BLaER1 (cell line): ENCODE measurements at regions not wholly inside any gene's neighbourhood (a gene's known extent, or its start where the extent isn't known, plus 50 kb on each side); places are given as distances from the start of the nearest gene placed in this dataset.

Experiments used
- H3K27ac ChIP-seq: shearing (Covaris generic); formaldehyde crosslinking; 2 replicates; pipeline ENCODE4 v1.8.1; 2022
- H3K27me3 ChIP-seq: shearing (Covaris generic); formaldehyde crosslinking; 2 replicates; pipeline ENCODE4 v1.8.1; 2022
- H3K36me3 ChIP-seq: shearing (Covaris generic); formaldehyde crosslinking; 2 replicates; pipeline ENCODE4 v1.8.1; 2022
- H3K4me1 ChIP-seq: shearing (Covaris generic); formaldehyde crosslinking; 2 replicates; pipeline ENCODE4 v1.8.1; 2022
- H3K4me2 ChIP-seq: shearing (Covaris generic); formaldehyde crosslinking; 2 replicates; pipeline ENCODE4 v1.8.1; 2022
- H3K4me3 ChIP-seq: shearing (Covaris generic); formaldehyde crosslinking; 2 replicates; pipeline ENCODE4 v1.8.1; 2022
- H3K9ac ChIP-seq: shearing (Covaris generic); formaldehyde crosslinking; 2 replicates; pipeline ENCODE4 v1.8.1; 2022
- H3K9me3 ChIP-seq: shearing (Covaris generic); formaldehyde crosslinking; 2 replicates; pipeline ENCODE4 v1.8.1; 2022
- H4K20me1 ChIP-seq: shearing (Covaris generic); formaldehyde crosslinking; 2 replicates; pipeline ENCODE4 v1.8.1; 2022
- Cebpa-rat ChIP-seq: shearing (Covaris generic); IDR thresholded peaks from 2 replicates; pipeline ENCODE4 v1.8.1; 2022

GRCh38 chr1:219372916-219373615 lies 199.4 kb downstream of the LYPLAL1 start:
- Histone ChIP-seq H3K27me3 (no peaks in the 10 kb centered on the region), H4K20me1 (no peaks in the 10 kb centered on the region), H3K4me1 (no peaks in the 10 kb centered on the region), H3K4me2 (no peak overlapping the region), H3K9ac (no peak overlapping the region), H3K4me3 (no peak overlapping the region), H3K27ac (no peak overlapping the region), H3K36me3 (no peaks in the 10 kb centered on the region), H3K9me3 (no peaks in the 10 kb centered on the region)
- no peak for TF ChIP-seq Cebpa-rat

- Histone ChIP-seq H3K4me2 (no peak overlapping the region), H3K27me3 (no peaks in the 10 kb centered on the region), H3K9me3 (no peaks in the 10 kb centered on the region), H3K4me3 (no peak overlapping the region), H3K36me3 (no peaks in the 10 kb centered on the region), H3K4me1 (no peaks in the 10 kb centered on the region), H3K9ac (no peak overlapping the region), H3K27ac (no peak overlapping the region), H4K20me1 (no peaks in the 10 kb centered on the region)
- no peak for TF ChIP-seq Cebpa-rat
Measured at GRCh38 chr1:219371471-219371870, 197.8 kb downstream of the LYPLAL1 start.

GRCh38 chr1:219367496-219367895 lies 193.8 kb downstream of the LYPLAL1 start:
- no peaks in the 10 kb centered on the region for H3K9me3 ChIP-seq
- no peaks in the 10 kb centered on the region for H4K20me1 ChIP-seq
- no peak for TF ChIP-seq Cebpa-rat
- H3K4me2 ChIP-seq = no peak overlapping the region
- peaks cover 7% of the 10 kb centered on the region for H3K4me1 ChIP-seq
- no peaks in the 10 kb centered on the region for H3K27me3 ChIP-seq
- H3K4me3 ChIP-seq = no peak overlapping the region
- no peak overlapping the region for H3K9ac ChIP-seq
- no peaks in the 10 kb centered on the region for H3K36me3 ChIP-seq
- no peak overlapping the region for H3K27ac ChIP-seq

GRCh38 chr1:219365451-219365850 lies 191.8 kb downstream of the LYPLAL1 start:
- Histone ChIP-seq H3K4me2 (no peak overlapping the region), H3K4me1 (peaks cover 9% of the 10 kb centered on the region), H3K27me3 (no peaks in the 10 kb centered on the region), H3K4me3 (no peak overlapping the region), H3K9me3 (no peaks in the 10 kb centered on the region), H4K20me1 (no peaks in the 10 kb centered on the region), H3K9ac (no peak overlapping the region), H3K36me3 (no peaks in the 10 kb centered on the region), H3K27ac (no peak overlapping the region)
- no peak for TF ChIP-seq Cebpa-rat

- H4K20me1 ChIP-seq = no peaks in the 10 kb centered on the region
- no peak overlapping the region for H3K4me3 ChIP-seq
- H3K36me3 ChIP-seq = no peaks in the 10 kb centered on the region
- peaks cover 9% of the 10 kb centered on the region for H3K4me1 ChIP-seq
- H3K4me2 ChIP-seq = peak overlapping the region; percentile 36
- no peak for TF ChIP-seq Cebpa-rat
- H3K9ac ChIP-seq = no peak overlapping the region
- no peaks in the 10 kb centered on the region for H3K27me3 ChIP-seq
- H3K9me3 ChIP-seq = no peaks in the 10 kb centered on the region
- H3K27ac ChIP-seq = no peak overlapping the region
Measured at GRCh38 chr1:219362702-219363101, 189.0 kb downstream of the LYPLAL1 start.

- Histone ChIP-seq H3K4me1 (peaks cover 9% of the 10 kb centered on the region), H3K4me3 (no peak overlapping the region), H3K27me3 (no peaks in the 10 kb centered on the region), H3K36me3 (no peaks in the 10 kb centered on the region), H3K9me3 (no peaks in the 10 kb centered on the region), H3K4me2 (no peak overlapping the region), H4K20me1 (no peaks in the 10 kb centered on the region), H3K27ac (no peak overlapping the region), H3K9ac (no peak overlapping the region)
- no peak for TF ChIP-seq Cebpa-rat
Measured at GRCh38 chr1:219359126-219359525, 185.4 kb downstream of the LYPLAL1 start.

- TF ChIP-seq Cebpa-rat = no peak
- H3K4me1 ChIP-seq = peaks cover 8% of the 10 kb centered on the region
- H3K4me2 ChIP-seq = no peak overlapping the region
- H4K20me1 ChIP-seq = no peaks in the 10 kb centered on the region
- H3K27ac ChIP-seq = no peak overlapping the region
- H3K9me3 ChIP-seq = no peaks in the 10 kb centered on the region
- H3K4me3 ChIP-seq = no peak overlapping the region
- no peak overlapping the region for H3K9ac ChIP-seq
- H3K36me3 ChIP-seq = no peaks in the 10 kb centered on the region
- H3K27me3 ChIP-seq = no peaks in the 10 kb centered on the region
Measured at GRCh38 chr1:219358080-219358479, 184.4 kb downstream of the LYPLAL1 start.

- Histone ChIP-seq H3K4me2 (no peak overlapping the region), H4K20me1 (no peaks in the 10 kb centered on the region), H3K4me3 (no peak overlapping the region), H3K36me3 (no peaks in the 10 kb centered on the region), H3K27me3 (no peaks in the 10 kb centered on the region), H3K27ac (no peak overlapping the region), H3K9ac (no peak overlapping the region), H3K9me3 (no peaks in the 10 kb centered on the region), H3K4me1 (no peaks in the 10 kb centered on the region)
- no peak for TF ChIP-seq Cebpa-rat
Measured at GRCh38 chr1:219354962-219355361, 181.3 kb downstream of the LYPLAL1 start.

- Histone ChIP-seq H3K27me3 (no peaks in the 10 kb centered on the region), H3K27ac (no peak overlapping the region), H3K4me1 (no peaks in the 10 kb centered on the region), H3K9me3 (no peaks in the 10 kb centered on the region; the same call in 1 of the 2 replicates), H3K9ac (no peak overlapping the region), H3K4me3 (no peak overlapping the region), H3K4me2 (no peak overlapping the region), H4K20me1 (no peaks in the 10 kb centered on the region), H3K36me3 (no peaks in the 10 kb centered on the region)
- no peak for TF ChIP-seq Cebpa-rat
Measured at GRCh38 chr1:219352961-219353651, 179.4 kb downstream of the LYPLAL1 start.

GRCh38 chr1:219350172-219350931 lies 176.7 kb downstream of the LYPLAL1 start:
- TF ChIP-seq Cebpa-rat = no peak
- Histone ChIP-seq H3K4me2 (no peak overlapping the region), H3K27ac (no peak overlapping the region), H3K9ac (no peak overlapping the region), H3K36me3 (no peaks in the 10 kb centered on the region), H3K9me3 (peaks cover 15% of the 10 kb centered on the region), H4K20me1 (no peaks in the 10 kb centered on the region), H3K27me3 (no peaks in the 10 kb centered on the region), H3K4me3 (no peak overlapping the region), H3K4me1 (no peaks in the 10 kb centered on the region)
